Nephron (organoid): ENCODE measurements at regions not wholly inside any gene's neighbourhood (a gene's known extent, or its start where the extent isn't known, plus 50 kb on each side); places are given as distances from the start of the nearest gene placed in this dataset.

ENCODE experiments used
- H3K27ac Mint-ChIP-seq, 3 experiments: 2 replicates each; pipeline ENCODE4 v1.8.0; 2020; ENCODE audit warnings: mixed read lengths in 3 of 3, mild to moderate bottlenecking in 2 of 3, moderate library complexity in 1 of 3
- H3K27me3 Mint-ChIP-seq: 2 replicates; pipeline ENCODE4 v1.8.0; 2021; ENCODE audit warnings: low read depth, mild to moderate bottlenecking, moderate library complexity, mixed read lengths
- H3K36me3 Mint-ChIP-seq: 2 replicates; pipeline ENCODE4 v1.8.0; 2020; ENCODE audit warnings: low read depth, mixed read lengths
- H3K4me1 Mint-ChIP-seq: 2 replicates; pipeline ENCODE4 v1.8.0; 2020; ENCODE audit warnings: mixed read lengths
- H3K4me3 Mint-ChIP-seq, 3 experiments: 2 replicates each; pipeline ENCODE4 v1.8.0; 2020; ENCODE audit warnings: mild to moderate bottlenecking in 3 of 3, mixed read lengths in 3 of 3, moderate library complexity in 2 of 3
- H3K9me3 Mint-ChIP-seq: 2 replicates; pipeline ENCODE4 v1.8.0; 2020; ENCODE audit warnings: mixed read lengths
- TF ChIP-seq, protein P1 (sequence below), 3 experiments: fragments of 200-600 bp; sonication (generic); IDR thresholded peaks; one replicate each; pipeline ENCODE4 v1.5.0; 2021; ENCODE audit warnings: antibody characterized with exemption in 3 of 3; ENCODE audit not compliant: unreplicated experiment in 3 of 3

- Mint-ChIP-seq H3K9me3 (peaks cover 5% of the 10 kb centered on the region), H3K4me1 (peaks cover 9% of the 10 kb centered on the region), H3K27me3 (no peaks in the 10 kb centered on the region), H3K4me3 (no peak overlapping the region), H3K27ac (no peak overlapping the region), H3K36me3 (no peaks in the 10 kb centered on the region)
- TF ChIP-seq, protein P1, sequence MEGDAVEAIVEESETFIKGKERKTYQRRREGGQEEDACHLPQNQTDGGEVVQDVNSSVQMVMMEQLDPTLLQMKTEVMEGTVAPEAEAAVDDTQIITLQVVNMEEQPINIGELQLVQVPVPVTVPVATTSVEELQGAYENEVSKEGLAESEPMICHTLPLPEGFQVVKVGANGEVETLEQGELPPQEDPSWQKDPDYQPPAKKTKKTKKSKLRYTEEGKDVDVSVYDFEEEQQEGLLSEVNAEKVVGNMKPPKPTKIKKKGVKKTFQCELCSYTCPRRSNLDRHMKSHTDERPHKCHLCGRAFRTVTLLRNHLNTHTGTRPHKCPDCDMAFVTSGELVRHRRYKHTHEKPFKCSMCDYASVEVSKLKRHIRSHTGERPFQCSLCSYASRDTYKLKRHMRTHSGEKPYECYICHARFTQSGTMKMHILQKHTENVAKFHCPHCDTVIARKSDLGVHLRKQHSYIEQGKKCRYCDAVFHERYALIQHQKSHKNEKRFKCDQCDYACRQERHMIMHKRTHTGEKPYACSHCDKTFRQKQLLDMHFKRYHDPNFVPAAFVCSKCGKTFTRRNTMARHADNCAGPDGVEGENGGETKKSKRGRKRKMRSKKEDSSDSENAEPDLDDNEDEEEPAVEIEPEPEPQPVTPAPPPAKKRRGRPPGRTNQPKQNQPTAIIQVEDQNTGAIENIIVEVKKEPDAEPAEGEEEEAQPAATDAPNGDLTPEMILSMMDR (IDR thresholded peaks at IDR 0.05; ENCODE audit: unreplicated experiment in 3 of 3) = no peak
These were observed 181.1 kb downstream of the BTG1 start for GRCh38 chr12:91964501-91964900.

DNA sequence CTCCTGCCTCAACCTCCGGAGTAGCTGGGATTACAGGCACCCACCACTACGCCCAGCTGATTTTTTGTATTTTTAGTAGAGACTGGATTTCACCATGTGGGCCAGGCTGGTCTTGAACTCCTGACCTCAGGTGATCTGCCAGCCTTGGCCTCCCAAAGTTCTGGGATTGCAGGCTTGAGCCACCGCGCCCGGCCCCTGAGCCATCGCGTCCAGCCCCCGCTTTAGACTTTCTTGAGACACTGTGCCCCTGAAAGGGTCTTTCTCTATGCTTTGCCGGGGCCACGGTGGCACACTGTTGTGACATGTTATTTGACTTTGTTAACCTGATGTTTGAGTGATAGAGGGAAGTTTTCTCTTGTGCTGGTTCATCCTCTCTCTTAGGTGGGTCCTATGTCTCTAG lies 186.4 kb downstream of the BTG1 start:
- TF ChIP-seq, protein P1 (IDR thresholded peaks at IDR 0.05; ENCODE audit: unreplicated experiment in 3 of 3) = no peak
- Mint-ChIP-seq H3K4me1 (peaks cover 5% of the 10 kb centered on the region), H3K36me3 (no peaks in the 10 kb centered on the region), H3K4me3 (no peak overlapping the region), H3K27ac (no peak overlapping the region), H3K27me3 (no peaks in the 10 kb centered on the region), H3K9me3 (peaks cover 11% of the 10 kb centered on the region)

GRCh38 chr12:91958816-91959215 lies 186.8 kb downstream of the BTG1 start:
- Mint-ChIP-seq H3K36me3 (no peaks in the 10 kb centered on the region), H3K4me1 (peaks cover 5% of the 10 kb centered on the region), H3K4me3 (no peak overlapping the region), H3K9me3 (peaks cover 11% of the 10 kb centered on the region), H3K27ac (no peak overlapping the region), H3K27me3 (no peaks in the 10 kb centered on the region)
- TF ChIP-seq, protein P1 (IDR thresholded peaks at IDR 0.05; ENCODE audit: unreplicated experiment in 3 of 3) = no peak

- Mint-ChIP-seq H3K9me3 (peaks cover 11% of the 10 kb centered on the region), H3K36me3 (no peaks in the 10 kb centered on the region), H3K4me3 (no peak overlapping the region), H3K4me1 (peaks cover 13% of the 10 kb centered on the region), H3K27me3 (no peaks in the 10 kb centered on the region), H3K27ac (peak overlapping the region in 2 of 3 experiments; percentile 28 to 42)
- TF ChIP-seq, protein P1 (IDR thresholded peaks at IDR 0.05; ENCODE audit: unreplicated experiment in 3 of 3) = no peak
These were observed 190.9 kb downstream of the BTG1 start for GRCh38 chr12:91954747-91955146.

DNA sequence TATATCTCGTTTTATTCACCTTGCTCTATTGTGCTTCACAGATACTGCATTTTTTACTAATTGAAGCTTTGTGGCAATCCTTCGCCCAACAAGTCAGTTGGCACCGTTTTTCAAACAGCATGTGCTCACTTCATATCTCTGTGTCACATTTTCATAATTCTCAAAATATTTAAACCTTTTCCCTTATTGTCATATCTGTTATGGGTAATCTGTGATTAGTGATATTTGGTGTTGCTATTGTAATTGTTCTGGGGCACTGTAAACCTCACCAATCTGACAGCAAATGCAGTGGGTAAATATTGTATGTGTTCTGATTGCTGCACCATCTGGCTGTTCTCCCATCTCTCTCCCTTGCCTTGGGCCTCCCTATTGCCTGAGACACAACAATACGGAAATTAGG lies 191.3 kb downstream of the BTG1 start:
- TF ChIP-seq, protein P1 (IDR thresholded peaks at IDR 0.05; ENCODE audit: unreplicated experiment in 3 of 3) = no peak
- Mint-ChIP-seq H3K27ac (peak overlapping the region in 2 of 3 experiments; percentile 28 to 42), H3K9me3 (peaks cover 11% of the 10 kb centered on the region), H3K36me3 (no peaks in the 10 kb centered on the region), H3K4me1 (peaks cover 13% of the 10 kb centered on the region), H3K4me3 (no peak overlapping the region), H3K27me3 (no peaks in the 10 kb centered on the region)

DNA sequence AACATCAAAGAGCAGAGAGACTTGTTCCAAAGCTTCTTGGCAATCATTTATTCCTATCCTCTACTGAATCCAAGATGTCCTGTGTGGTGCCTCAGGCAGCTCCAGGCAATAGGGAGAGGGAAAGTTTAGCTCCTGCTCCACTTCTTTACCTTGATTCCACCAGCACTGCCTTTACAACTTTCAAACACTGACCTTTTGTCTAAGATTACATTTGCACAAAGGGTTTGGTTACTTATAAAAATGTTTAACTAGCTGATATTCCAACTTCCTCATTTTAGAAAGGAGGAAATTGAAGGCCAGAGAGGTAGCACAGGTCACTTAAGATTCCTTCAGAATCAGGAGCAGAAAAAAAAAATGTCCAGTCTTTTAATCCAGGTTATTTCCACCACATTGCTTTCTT lies 192.7 kb downstream of the BTG1 start:
- Mint-ChIP-seq H3K36me3 (no peaks in the 10 kb centered on the region), H3K9me3 (peaks cover 11% of the 10 kb centered on the region), H3K27me3 (peaks cover under 1% of the 10 kb centered on the region), H3K4me3 (no peak overlapping the region), H3K4me1 (peaks cover 13% of the 10 kb centered on the region), H3K27ac (peak overlapping the region; percentile 49 to 62 (median 49))
- TF ChIP-seq, protein P1 (IDR thresholded peaks at IDR 0.05; ENCODE audit: unreplicated experiment in 3 of 3) = no peak
